ENCODE measurements at regions not wholly inside any gene's neighbourhood (a gene's known extent, or its start where the extent isn't known, plus 50 kb on each side); places are given as distances from the start of the nearest gene placed in this dataset.
A peak's percentile ranks its signal among the peaks of the same experiment; 100 is the strongest.

GRCh38 chr13:39233519-39233918 lies 195.3 kb downstream of the NHLRC3 start:
- no peak for DNase-seq (ENCODE audit: low read depth)

- no peak for DNase-seq (ENCODE audit: low read depth)
These were observed 206.4 kb downstream of the NHLRC3 start for GRCh38 chr13:39244561-39245230.

GRCh38 chr13:39245688-39246087 lies 207.4 kb downstream of the NHLRC3 start:
- DNase-seq (ENCODE audit: low read depth), result no peak

- no peak for DNase-seq (ENCODE audit: low read depth)
These were observed 211.7 kb downstream of the NHLRC3 start for GRCh38 chr13:39249982-39250381.

GRCh38 chr13:39250440-39250839 lies 212.2 kb downstream of the NHLRC3 start:
- DNase-seq (ENCODE audit: low read depth), result no peak

- no peak for DNase-seq (ENCODE audit: low read depth)
These were observed 213.1 kb downstream of the NHLRC3 start for GRCh38 chr13:39251340-39251739.

- DNase-seq (ENCODE audit: low read depth), result peak; percentile 51
These were observed 215.5 kb downstream of the NHLRC3 start for GRCh38 chr13:39253774-39254173.

- DNase-seq (ENCODE audit: low read depth), result no peak
These were observed 216.3 kb downstream of the NHLRC3 start for GRCh38 chr13:39254601-39255000.

- DNase-seq (ENCODE audit: low read depth), result no peak
These were observed 219.4 kb downstream of the NHLRC3 start for GRCh38 chr13:39257642-39258041.

GRCh38 chr13:39259371-39260140 lies 221.3 kb downstream of the NHLRC3 start:
- DNase-seq (ENCODE audit: low read depth), result no peak

- DNase-seq (ENCODE audit: low read depth), result no peak
These were observed 224.8 kb downstream of the NHLRC3 start for GRCh38 chr13:39263033-39263432.

- no peak for DNase-seq (ENCODE audit: low read depth)
These were observed 225.3 kb downstream of the NHLRC3 start for GRCh38 chr13:39263531-39263930.

GRCh38 chr13:39266426-39266825 lies 228.2 kb downstream of the NHLRC3 start:
- DNase-seq (ENCODE audit: low read depth), result no peak

- DNase-seq (ENCODE audit: low read depth), result no peak
These were observed 230.1 kb downstream of the NHLRC3 start for GRCh38 chr13:39268398-39268797.

GRCh38 chr13:39269004-39269403 lies 230.7 kb downstream of the NHLRC3 start:
- no peak for DNase-seq (ENCODE audit: low read depth)

GRCh38 chr13:39269411-39269810 lies 231.2 kb downstream of the NHLRC3 start:
- no peak for DNase-seq (ENCODE audit: low read depth)

- no peak for DNase-seq (ENCODE audit: low read depth)
These were observed 234.7 kb downstream of the NHLRC3 start for GRCh38 chr13:39272994-39273393.

- DNase-seq (ENCODE audit: low read depth), result no peak
These were observed 235.9 kb downstream of the NHLRC3 start for GRCh38 chr13:39273953-39274738.

GRCh38 chr13:39274739-39275325 lies 236.6 kb downstream of the NHLRC3 start:
- no peak for DNase-seq (ENCODE audit: low read depth)

- DNase-seq (ENCODE audit: low read depth), result no peak
These were observed 240.8 kb downstream of the NHLRC3 start for GRCh38 chr13:39279077-39279476.

- DNase-seq (ENCODE audit: low read depth), result no peak
These were observed 243.4 kb downstream of the NHLRC3 start for GRCh38 chr13:39281539-39282150.

All from forelimb muscle (tissue), 1 donor.